Spleen (tissue), 7 donors: ENCODE measurements at regions not wholly inside any gene's neighbourhood (a gene's known extent, or its start where the extent isn't known, plus 50 kb on each side); places are given as distances from the start of the nearest gene placed in this dataset.

ENCODE experiments used
- POLR2A ChIP-seq, 3 donors: fragments of 450-650 bp; IDR thresholded peaks; one replicate each; pipeline ENCODE4 v1.5.1; 2017; ENCODE audit warnings: antibody characterized with exemption in 3 of 3, mild to moderate bottlenecking in 1 of 3
- POLR2AphosphoS5 ChIP-seq, 3 donors: sonication (generic); formaldehyde crosslinking; IDR thresholded peaks; one replicate each; pipeline ENCODE4 v1.5.1; 2017; ENCODE audit warnings: antibody characterized with exemption in 3 of 3
- TF ChIP-seq, protein P1 (sequence below), 11 experiments: fragments of 200-600 bp in 7 of 11; fragments of 450-650 bp in 4 of 11; sonication (generic) in 4 of 11; IDR thresholded peaks in 8 of 11; conservative IDR thresholded peaks in 3 of 11; 1 replicate in 7 of 11; 2 replicates in 4 of 11; pipeline versions ENCODE4 v1.4.0 to v1.8.0; 2016 to 2021; ENCODE audit warnings: antibody characterized with exemption in 11 of 11, inconsistent platforms in 4 of 11, mild to moderate bottlenecking in 1 of 11
- donor health status: DM: no; HTN: no; CAD: no; lungs with moderate emphysema.
- donor health status: DM: no; HTN: no; CAD: no.
- donor health status: DM: no; HTN: no; CAD: no.

DNA sequence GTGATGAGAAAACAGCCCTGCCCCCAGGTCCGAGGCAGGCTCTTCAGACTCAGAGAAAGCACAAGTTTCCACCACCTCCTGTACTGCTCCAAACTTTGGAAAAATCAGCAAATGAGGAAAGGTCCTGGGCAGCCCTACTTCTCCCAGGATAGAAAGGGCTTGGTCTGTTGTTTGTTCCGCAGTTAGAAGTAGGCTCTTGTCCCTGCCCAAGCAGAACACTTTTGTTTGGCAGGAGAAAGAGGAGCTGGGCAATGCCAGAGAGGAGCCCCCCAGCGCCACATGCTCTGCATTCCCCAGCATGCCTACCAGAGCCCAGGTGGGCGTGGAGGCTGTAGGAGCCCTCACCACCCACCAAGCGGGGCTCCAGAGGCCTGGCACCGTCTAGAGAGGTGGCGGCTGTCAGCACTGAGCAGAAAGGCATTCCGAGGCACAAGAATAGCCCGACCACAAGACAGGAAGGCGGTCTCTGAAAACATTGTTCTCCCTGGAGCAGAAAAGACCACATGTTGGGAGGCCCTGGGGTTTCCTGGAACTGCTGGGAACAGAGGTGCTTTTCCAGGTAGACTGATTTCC, 90.3 kb upstream of the CD82 start:
- no peak for TF ChIP-seq POLR2AphosphoS5 (IDR thresholded peaks at IDR 0.05)
- TF ChIP-seq, protein P1, sequence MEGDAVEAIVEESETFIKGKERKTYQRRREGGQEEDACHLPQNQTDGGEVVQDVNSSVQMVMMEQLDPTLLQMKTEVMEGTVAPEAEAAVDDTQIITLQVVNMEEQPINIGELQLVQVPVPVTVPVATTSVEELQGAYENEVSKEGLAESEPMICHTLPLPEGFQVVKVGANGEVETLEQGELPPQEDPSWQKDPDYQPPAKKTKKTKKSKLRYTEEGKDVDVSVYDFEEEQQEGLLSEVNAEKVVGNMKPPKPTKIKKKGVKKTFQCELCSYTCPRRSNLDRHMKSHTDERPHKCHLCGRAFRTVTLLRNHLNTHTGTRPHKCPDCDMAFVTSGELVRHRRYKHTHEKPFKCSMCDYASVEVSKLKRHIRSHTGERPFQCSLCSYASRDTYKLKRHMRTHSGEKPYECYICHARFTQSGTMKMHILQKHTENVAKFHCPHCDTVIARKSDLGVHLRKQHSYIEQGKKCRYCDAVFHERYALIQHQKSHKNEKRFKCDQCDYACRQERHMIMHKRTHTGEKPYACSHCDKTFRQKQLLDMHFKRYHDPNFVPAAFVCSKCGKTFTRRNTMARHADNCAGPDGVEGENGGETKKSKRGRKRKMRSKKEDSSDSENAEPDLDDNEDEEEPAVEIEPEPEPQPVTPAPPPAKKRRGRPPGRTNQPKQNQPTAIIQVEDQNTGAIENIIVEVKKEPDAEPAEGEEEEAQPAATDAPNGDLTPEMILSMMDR (IDR thresholded peaks at IDR 0.05 in 8 of 11, conservative IDR thresholded peaks at IDR 0.05 in 3 of 11): no peak
- TF ChIP-seq POLR2A (IDR thresholded peaks at IDR 0.05): no peak
